Tongue (tissue), 1 donor: ENCODE measurements at regions not wholly inside any gene's neighbourhood (a gene's known extent, or its start where the extent isn't known, plus 50 kb on each side); places are given as distances from the start of the nearest gene placed in this dataset.

Source experiments
- DNase-seq: peaks from one replicate; pipeline ENCODE4 v3.0.0-alpha.2; 2015

GRCh38 chr10:30117812-30118501 lies 58.6 kb upstream of the JCAD start:
- no peak for DNase-seq

- no peak for DNase-seq
Observed at GRCh38 chr10:30116041-30116491, 56.7 kb upstream of the JCAD start.

DNA sequence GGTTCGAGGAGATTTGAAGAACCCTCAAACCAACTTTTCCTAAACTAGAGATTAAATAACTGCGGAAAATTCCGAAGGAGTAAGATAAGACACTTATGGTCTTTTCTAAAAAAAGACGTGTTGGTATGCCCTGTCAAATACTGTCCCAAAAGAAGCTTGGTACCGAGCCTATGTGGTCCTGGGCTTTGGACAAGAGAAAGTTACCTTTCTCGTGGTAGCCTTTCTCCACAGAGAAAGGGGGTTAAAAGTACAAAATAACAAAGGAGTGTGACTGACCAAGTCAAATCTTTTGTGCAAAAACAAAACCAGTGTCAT lies 56.2 kb upstream of the JCAD start:
- no peak for DNase-seq

- peak; percentile 21 for DNase-seq
Observed at GRCh38 chr10:30114881-30115625, 55.7 kb upstream of the JCAD start.

DNA sequence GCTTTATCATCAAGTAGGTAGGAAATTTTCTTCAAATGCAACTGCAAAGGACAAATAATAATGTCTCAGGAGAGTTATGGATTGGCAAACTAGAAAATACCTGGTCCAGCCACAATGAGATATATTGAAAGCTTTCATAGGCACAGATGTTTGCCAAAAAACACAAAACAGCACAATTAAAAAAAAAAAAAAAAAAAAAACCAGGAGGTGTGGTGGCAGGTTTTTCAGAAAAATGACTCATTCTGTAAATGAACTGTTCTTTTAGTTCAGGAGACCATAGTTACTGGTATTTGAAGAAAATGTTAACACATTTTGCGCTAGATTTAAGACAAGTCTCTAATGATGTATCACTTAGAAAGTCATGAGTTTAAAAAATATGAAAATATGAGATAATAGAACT lies 55.0 kb upstream of the JCAD start:
- DNase-seq, result no peak

GRCh38 chr10:30111340-30112022 lies 52.1 kb upstream of the JCAD start:
- peak; percentile 75 for DNase-seq
